ENCODE measurements at regions not wholly inside any gene's neighbourhood (a gene's known extent, or its start where the extent isn't known, plus 50 kb on each side); places are given as distances from the start of the nearest gene placed in this dataset.

DNA sequence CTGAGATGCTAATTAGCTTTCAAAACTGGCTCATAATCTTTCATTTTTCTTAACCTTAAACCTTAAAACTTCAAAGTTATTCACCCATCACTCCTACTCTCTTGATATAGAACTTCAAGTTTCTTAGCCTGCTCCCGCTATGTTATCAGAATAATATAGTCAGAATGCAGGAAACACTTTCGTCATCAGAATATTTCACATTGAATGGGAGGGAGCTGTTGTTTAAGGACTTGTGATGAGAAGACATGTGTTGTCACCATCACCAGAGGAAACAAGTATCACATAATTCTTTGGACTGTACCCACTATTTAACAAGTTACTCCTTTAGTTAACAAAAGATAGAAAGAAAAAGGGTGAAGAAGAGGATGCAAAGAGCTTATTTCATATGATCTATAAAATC lies 65.0 kb upstream of the FNDC3A start:
- H3K36me3 Mint-ChIP-seq (ENCODE audit: low read depth, unreplicated experiment): no peaks in the 10 kb centered on the region
- no peak overlapping the region for H3K27ac Mint-ChIP-seq (ENCODE audit: unreplicated experiment)
- no peaks in the 10 kb centered on the region for H3K9me3 Mint-ChIP-seq (ENCODE audit: unreplicated experiment)
- no peak overlapping the region for H3K4me3 Mint-ChIP-seq (ENCODE audit: unreplicated experiment)
- H3K27me3 Mint-ChIP-seq (ENCODE audit: unreplicated experiment): peaks cover 3% of the 10 kb centered on the region
- H3K4me1 Mint-ChIP-seq (ENCODE audit: unreplicated experiment): no peaks in the 10 kb centered on the region
- TF ChIP-seq, protein P1, sequence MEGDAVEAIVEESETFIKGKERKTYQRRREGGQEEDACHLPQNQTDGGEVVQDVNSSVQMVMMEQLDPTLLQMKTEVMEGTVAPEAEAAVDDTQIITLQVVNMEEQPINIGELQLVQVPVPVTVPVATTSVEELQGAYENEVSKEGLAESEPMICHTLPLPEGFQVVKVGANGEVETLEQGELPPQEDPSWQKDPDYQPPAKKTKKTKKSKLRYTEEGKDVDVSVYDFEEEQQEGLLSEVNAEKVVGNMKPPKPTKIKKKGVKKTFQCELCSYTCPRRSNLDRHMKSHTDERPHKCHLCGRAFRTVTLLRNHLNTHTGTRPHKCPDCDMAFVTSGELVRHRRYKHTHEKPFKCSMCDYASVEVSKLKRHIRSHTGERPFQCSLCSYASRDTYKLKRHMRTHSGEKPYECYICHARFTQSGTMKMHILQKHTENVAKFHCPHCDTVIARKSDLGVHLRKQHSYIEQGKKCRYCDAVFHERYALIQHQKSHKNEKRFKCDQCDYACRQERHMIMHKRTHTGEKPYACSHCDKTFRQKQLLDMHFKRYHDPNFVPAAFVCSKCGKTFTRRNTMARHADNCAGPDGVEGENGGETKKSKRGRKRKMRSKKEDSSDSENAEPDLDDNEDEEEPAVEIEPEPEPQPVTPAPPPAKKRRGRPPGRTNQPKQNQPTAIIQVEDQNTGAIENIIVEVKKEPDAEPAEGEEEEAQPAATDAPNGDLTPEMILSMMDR (IDR thresholded peaks at IDR 0.05; ENCODE audit: unreplicated experiment): no peak
- DNase-seq (ENCODE audit: low spot score): no peak

GRCh38 chr13:48919751-48920150 lies 56.0 kb upstream of the FNDC3A start:
- Mint-ChIP-seq H3K9me3 (ENCODE audit: unreplicated experiment) (no peaks in the 10 kb centered on the region), H3K4me3 (ENCODE audit: unreplicated experiment) (no peak overlapping the region), H3K27ac (ENCODE audit: unreplicated experiment) (no peak overlapping the region), H3K4me1 (ENCODE audit: unreplicated experiment) (no peaks in the 10 kb centered on the region), H3K36me3 (ENCODE audit: low read depth, unreplicated experiment) (no peaks in the 10 kb centered on the region), H3K27me3 (ENCODE audit: unreplicated experiment) (peaks cover 3% of the 10 kb centered on the region)
- TF ChIP-seq, protein P1 (IDR thresholded peaks at IDR 0.05; ENCODE audit: unreplicated experiment): no peak
- DNase-seq (ENCODE audit: low spot score): no peak

DNA sequence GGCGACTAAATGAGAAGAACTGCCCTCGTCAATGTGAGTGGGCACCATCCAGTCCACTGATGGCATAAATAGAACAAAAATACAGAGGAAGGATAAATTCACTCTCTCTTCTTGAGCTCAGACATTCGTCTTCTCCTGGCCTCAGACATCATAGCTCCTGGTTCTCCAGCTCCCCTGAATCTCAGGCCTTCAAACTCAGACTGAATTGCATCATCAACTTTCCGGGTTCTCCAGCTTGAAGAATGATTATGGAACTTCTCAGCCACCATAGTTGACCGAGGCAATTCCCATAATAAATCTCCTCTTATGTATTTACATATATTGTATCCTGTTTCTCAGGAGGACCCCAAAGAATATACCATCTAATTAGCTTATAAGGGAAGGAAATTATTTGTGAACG lies 55.0 kb upstream of the FNDC3A start:
- Mint-ChIP-seq H3K9me3 (ENCODE audit: unreplicated experiment) (no peaks in the 10 kb centered on the region), H3K36me3 (ENCODE audit: low read depth, unreplicated experiment) (no peaks in the 10 kb centered on the region), H3K4me3 (ENCODE audit: unreplicated experiment) (no peak overlapping the region), H3K4me1 (ENCODE audit: unreplicated experiment) (no peaks in the 10 kb centered on the region), H3K27ac (ENCODE audit: unreplicated experiment) (no peak overlapping the region), H3K27me3 (ENCODE audit: unreplicated experiment) (no peaks in the 10 kb centered on the region)
- TF ChIP-seq, protein P1 (IDR thresholded peaks at IDR 0.05; ENCODE audit: unreplicated experiment): no peak
- DNase-seq (ENCODE audit: low spot score): no peak

- no peaks in the 10 kb centered on the region for H3K27me3 Mint-ChIP-seq (ENCODE audit: unreplicated experiment)
- H3K36me3 Mint-ChIP-seq (ENCODE audit: low read depth, unreplicated experiment): no peaks in the 10 kb centered on the region
- no peak overlapping the region for H3K4me3 Mint-ChIP-seq (ENCODE audit: unreplicated experiment)
- no peaks in the 10 kb centered on the region for H3K9me3 Mint-ChIP-seq (ENCODE audit: unreplicated experiment)
- H3K4me1 Mint-ChIP-seq (ENCODE audit: unreplicated experiment): no peaks in the 10 kb centered on the region
- no peak for DNase-seq (ENCODE audit: low spot score)
- H3K27ac Mint-ChIP-seq (ENCODE audit: unreplicated experiment): no peak overlapping the region
- TF ChIP-seq, protein P1 (IDR thresholded peaks at IDR 0.05; ENCODE audit: unreplicated experiment): no peak
These were observed 52.3 kb upstream of the FNDC3A start for GRCh38 chr13:48923376-48923775.

GRCh38 chr13:48925001-48925400 lies 50.7 kb upstream of the FNDC3A start:
- Mint-ChIP-seq H3K27ac (ENCODE audit: unreplicated experiment) (no peak overlapping the region), H3K4me1 (ENCODE audit: unreplicated experiment) (no peaks in the 10 kb centered on the region), H3K36me3 (ENCODE audit: low read depth, unreplicated experiment) (no peaks in the 10 kb centered on the region), H3K9me3 (ENCODE audit: unreplicated experiment) (no peaks in the 10 kb centered on the region), H3K27me3 (ENCODE audit: unreplicated experiment) (no peaks in the 10 kb centered on the region), H3K4me3 (ENCODE audit: unreplicated experiment) (no peak overlapping the region)
- no peak for DNase-seq (ENCODE audit: low spot score)
- TF ChIP-seq, protein P1 (IDR thresholded peaks at IDR 0.05; ENCODE audit: unreplicated experiment): no peak

Measured in endothelial cell (in vitro differentiated cells).